DND-41 (cell line): ENCODE measurements at regions not wholly inside any gene's neighbourhood (a gene's known extent, or its start where the extent isn't known, plus 50 kb on each side); places are given as distances from the start of the nearest gene placed in this dataset.

Source experiments
- CTCF ChIP-seq: IDR thresholded peaks from 2 replicates; pipeline ENCODE4 v1.5.1; 2012; ENCODE audit warnings: borderline replicate concordance, low read length, moderate library complexity, mild to moderate bottlenecking; ENCODE audit not compliant: poor library complexity, severe bottlenecking; ENCODE audit errors: extremely low read depth
- EZH2 ChIP-seq: IDR thresholded peaks from 3 replicates; pipeline ENCODE4 v1.6.1; 2012; ENCODE audit warnings: borderline replicate concordance, low read depth, mild to moderate bottlenecking, moderate library complexity, low read length, inconsistent platforms; ENCODE audit not compliant: severe bottlenecking

GRCh38 chr10:78928330-78928729, 140.4 kb upstream of the ZMIZ1 start:
- TF ChIP-seq CTCF (no peak), EZH2 (no peak)
